NCI-H2196 treated with DMSO at 0.1 percent for 48 hours (cell line): ENCODE measurements at regions not wholly inside any gene's neighbourhood (a gene's known extent, or its start where the extent isn't known, plus 50 kb on each side); places are given as distances from the start of the nearest gene placed in this dataset.

ENCODE experiments used
- DNase-seq: peaks from one replicate; lab custom pipeline; 2025; ENCODE audit not compliant: unreplicated experiment; lab: John Stamatoyannopoulos, UW

DNA sequence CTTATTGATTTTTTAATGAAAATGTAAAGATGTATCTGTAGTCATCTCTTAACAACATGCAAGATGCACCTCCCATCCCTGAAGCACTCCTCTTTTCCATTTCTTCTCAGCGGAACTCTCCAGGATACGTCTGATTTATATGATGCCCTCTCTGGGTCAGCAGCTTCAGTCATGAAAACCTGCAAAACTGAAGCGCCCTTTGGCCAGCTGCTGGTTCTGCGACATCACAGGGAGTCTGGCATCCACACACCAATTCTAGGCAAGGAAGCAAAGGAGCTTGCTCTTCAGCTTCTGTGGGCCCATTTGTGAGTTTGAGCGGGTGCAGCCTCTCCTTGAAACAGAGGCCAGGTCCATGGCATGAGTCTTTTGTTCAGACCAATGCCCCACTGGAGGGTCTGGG, 1253.3 kb downstream of the TBC1D22A start:
- no peak for DNase-seq

- no peak for DNase-seq
Measured at GRCh38 chr22:48004936-48005335, 1242.5 kb downstream of the TBC1D22A start.

- DNase-seq, result no peak
Measured at GRCh38 chr22:48004038-48004437, 1241.6 kb downstream of the TBC1D22A start.

GRCh38 chr22:48001101-48001500, 1238.7 kb downstream of the TBC1D22A start:
- DNase-seq, result no peak

GRCh38 chr22:47997612-47998011, 1235.2 kb downstream of the TBC1D22A start:
- no peak for DNase-seq

DNA sequence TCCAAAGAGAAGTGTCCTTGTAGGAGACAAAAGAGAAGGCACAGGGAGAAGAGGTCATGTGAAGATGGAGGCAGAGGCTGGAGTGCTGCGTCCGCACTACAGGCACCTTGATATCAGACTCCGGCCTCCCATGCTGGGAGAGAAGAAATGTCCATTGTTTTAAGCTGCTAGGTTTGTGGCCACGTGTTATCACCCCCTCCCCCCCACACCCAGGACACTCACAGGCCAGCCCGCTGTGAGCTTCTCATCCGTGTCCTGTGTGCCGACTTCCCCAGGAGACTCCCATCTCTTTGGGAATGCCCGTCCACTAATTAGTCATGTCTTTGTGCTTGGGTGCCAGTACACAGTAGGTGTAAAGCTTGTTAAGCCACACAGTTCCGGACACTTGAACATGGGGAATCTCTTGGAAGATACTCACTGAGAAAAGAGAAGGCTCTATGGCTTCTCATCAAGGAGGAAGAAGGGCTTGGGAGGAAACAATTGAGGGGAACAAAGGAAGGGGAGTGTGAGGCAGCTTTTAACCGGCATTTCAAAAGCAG, 1234.7 kb downstream of the TBC1D22A start:
- DNase-seq, result no peak

DNA sequence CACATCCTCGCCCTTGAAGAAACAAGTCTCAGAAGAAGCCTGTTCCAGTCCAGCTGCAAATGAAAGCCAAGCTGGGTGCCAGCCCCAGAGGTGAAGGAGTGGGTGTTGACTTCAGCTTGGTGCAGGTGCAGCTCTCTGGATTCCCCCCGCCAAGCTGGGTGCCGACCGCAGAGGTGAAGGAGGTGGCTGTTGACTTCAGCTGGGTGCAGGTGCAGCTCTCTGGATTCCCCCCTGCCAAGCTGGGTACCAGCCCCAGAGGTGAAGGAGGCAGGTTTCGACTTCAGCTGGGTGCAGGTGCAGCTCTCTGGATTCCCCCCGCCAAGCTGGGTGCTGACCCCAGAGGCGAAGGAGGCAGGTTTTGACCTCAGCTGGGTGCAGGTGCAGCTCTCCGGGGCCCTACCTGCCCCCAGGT, 1234.0 kb downstream of the TBC1D22A start:
- DNase-seq, result no peak

DNA sequence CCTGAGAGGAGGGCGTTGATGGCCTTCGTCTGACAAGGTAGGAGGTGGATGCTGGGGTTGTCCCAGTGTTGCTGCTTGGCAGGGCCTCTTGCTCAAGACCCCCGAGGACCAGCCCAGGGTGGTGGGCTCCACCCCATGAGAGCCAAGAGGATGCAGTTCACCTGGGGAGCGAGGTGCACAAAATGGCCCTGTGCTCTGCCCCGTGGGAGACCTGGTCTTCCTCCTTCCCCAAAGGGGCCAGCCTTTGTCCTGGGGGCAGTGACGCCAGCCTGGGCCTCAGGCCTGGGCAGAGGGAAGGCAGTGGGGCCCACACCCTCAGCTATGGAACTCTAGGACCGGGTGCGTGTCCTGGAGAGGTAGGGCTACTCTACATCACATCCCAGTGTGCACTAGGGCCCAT, 1233.3 kb downstream of the TBC1D22A start:
- DNase-seq, result no peak

GRCh38 chr22:47995264-47995627, 1232.8 kb downstream of the TBC1D22A start:
- no peak for DNase-seq

DNA sequence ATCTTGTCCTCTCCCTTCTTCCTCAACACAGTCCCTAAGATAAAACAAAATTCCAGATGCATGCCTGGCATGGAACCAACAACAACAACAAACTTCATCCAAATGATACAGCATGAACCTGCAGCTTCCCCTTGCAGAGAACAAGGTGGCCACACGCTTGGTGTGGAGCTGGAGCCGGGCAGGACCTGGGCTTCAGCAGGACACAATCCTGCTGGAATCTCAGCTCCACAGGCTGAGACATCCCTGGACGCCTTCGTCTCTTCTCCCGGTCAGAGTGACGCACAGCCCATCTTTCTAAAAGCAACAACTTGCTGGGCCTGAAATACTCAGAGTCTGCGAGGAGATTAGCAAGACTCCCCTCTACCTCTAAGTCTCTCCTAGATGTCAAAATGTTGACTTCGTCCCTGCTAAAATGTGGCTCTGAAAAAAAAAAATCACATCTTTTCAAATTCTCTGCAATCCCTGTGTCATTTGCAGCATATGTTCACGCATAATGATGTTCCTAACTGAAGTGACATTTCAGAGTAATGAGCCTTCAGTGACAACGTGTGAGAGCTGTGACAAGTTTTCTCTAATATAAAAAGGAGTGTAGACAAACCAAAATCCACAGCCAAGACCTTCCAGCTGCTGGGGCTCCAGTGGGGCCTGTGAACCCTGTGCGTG, 1232.3 kb downstream of the TBC1D22A start:
- DNase-seq, result no peak

- no peak for DNase-seq
Measured at GRCh38 chr22:47994045-47994444, 1231.6 kb downstream of the TBC1D22A start.

DNA sequence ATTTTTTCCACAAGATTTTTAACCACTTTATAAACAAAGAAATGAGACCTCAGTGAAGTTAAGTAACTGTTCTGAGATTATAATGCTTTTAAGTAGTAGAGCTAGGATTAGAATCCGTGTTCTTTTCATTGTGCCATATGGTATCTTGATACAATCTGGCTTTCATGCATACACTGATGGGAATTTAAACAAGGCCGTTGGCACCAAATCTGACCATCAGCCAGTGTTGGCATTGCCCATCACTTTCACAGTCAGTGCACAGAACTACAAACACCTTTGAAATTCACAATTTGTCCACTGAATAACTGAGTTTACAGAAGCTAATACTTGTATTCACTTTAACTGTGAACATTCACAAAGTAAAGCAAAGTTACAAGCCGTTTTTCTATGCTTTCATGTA, 1228.0 kb downstream of the TBC1D22A start:
- DNase-seq, result no peak

DNA sequence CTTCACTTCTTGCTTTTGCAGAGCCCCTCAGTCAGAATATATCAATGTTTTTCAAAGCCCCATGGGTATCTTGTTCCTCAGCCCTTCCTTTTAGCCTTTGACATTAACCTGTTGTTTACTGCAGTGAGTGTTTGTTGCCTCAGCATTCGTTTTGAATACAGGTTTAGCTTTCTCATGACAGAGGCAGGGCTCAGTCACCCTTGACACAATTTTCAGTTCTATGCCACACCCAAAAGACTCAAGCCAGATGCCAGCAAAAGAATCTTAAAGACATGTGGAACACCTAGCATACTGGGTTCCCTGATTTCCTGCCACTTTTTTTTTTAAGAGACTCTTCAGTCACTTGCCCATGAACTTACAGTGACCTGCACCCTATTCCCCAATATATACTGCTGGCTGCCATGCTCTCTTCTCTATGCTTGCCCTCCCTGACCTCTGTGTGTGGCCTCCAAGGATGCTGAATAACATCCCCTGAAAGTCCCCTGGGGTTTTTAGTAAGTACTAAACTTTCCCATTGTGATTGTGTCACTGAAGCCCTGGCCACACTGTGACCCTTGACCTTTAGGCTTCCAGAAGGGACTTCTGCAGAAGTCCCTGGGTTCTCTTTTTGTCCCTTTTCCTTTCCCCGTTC, 1225.5 kb downstream of the TBC1D22A start:
- no peak for DNase-seq

GRCh38 chr22:47976219-47976618, 1213.8 kb downstream of the TBC1D22A start:
- DNase-seq, result no peak

- DNase-seq, result no peak
Measured at GRCh38 chr22:47967831-47968230, 1205.4 kb downstream of the TBC1D22A start.

- no peak for DNase-seq
Measured at GRCh38 chr22:47966316-47966715, 1203.9 kb downstream of the TBC1D22A start.

DNA sequence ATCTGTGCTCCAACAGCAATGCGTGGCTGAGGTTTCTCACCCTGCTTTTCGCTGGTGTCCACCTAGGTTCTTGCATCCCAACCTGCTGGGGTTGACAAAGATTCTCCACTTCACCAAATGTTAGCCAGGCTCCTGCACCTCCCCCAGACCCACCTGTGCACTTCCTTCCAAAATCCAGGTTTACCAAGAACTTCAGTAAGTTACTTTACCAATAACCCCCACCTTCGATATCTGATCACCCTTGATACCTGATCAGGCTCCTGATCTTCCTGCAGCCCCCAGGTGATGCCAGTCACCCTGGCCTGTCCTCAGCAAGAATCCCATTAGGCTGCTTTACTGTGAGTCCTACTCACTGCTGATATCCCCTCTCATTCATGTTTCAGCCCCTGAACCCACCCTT, 1203.4 kb downstream of the TBC1D22A start:
- DNase-seq, result no peak

- DNase-seq, result no peak
Measured at GRCh38 chr22:47965066-47965465, 1202.6 kb downstream of the TBC1D22A start.

GRCh38 chr22:47963660-47964059, 1201.2 kb downstream of the TBC1D22A start:
- no peak for DNase-seq

DNA sequence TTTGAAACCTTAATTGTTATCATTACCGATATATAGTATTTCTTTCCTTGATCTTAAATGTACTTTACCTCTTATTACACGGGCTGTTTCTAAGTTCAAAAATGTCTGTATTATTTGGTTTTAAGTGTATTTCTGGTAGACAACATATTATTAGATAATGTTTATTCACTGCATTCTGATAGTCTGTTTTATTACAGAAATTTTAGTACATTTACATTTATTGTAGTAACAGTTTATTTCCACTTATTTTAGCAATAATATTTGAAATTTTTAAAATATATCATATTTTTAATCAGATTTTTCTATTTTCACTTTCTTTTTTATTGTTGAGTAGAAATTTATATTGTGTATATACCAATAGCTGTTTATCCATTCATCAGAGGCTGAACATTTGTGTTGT, 1195.2 kb downstream of the TBC1D22A start:
- DNase-seq, result no peak

DNA sequence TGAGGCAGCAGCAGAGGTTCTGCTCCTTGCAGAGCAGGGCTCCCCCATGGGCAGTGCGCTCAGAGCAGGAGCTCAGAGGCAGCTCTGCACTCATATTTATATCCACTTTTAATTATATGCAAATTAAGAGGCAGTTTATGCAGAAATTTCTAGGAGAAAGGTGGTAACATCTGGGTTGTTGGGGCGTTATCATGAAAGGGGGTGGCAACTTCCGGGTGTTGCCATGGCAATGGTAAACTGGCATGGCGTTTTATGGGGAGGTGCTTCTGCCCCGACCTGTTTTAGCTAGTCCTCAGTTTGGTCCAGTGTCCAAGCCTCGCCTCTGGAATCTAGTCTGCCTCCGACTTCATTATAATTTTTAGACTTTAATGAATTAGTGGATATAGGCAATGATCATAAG, 1191.7 kb downstream of the TBC1D22A start:
- DNase-seq, result no peak

DNA sequence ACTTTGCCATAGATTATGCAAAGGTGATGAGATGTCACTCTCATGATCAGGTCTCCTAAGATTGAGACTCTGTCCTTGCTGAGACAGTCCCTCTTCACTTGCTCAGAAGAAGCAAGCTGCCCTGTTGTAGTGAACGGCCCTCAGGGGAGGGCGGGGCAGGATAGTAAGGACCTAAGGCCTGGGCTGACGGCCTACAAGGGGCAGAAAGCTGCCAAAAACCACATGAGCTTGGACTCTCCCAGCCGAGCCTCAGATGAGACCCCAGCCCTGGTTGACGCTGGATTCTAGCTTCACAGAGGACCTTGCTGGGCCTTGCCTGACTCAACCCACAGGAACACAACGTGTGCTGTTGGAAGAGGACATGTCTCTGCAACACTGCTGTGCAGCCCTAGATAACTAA, 1182.5 kb downstream of the TBC1D22A start:
- no peak for DNase-seq
